ENCODE measurements at regions not wholly inside any gene's neighbourhood (a gene's known extent, or its start where the extent isn't known, plus 50 kb on each side); places are given as distances from the start of the nearest gene placed in this dataset.

- TF ChIP-seq CTCF (IDR thresholded peaks at IDR 0.05), result no peak
- intact Hi-C loops (cut with DNase I, micrococcal nuclease), result no loop called here
Observed at GRCh38 chr7:10192074-10192473, 781.6 kb upstream of the PHF14 start.

GRCh38 chr7:10205696-10206095 is 768.0 kb upstream of the PHF14 start:
- POLR2A ChIA-PET, result no interaction called here
- CTCF ChIA-PET, result no interaction called here

More at GRCh38 chr7:10192074-10192473, 781.6 kb upstream of the PHF14 start:
- Mint-ChIP-seq H3K27ac (no peak overlapping the region), H3K4me1 (ENCODE audit: low read depth) (no peaks in the 10 kb centered on the region), H3K4me3 (no peak overlapping the region), H3K27me3 (no peaks in the 10 kb centered on the region), H3K9me3 (peaks cover 5% of the 10 kb centered on the region), H3K36me3 (ENCODE audit: low read depth) (no peaks in the 10 kb centered on the region)
- no peak for ATAC-seq (ENCODE audit: poor library complexity)
- Histone ChIP-seq H3K4me3 (ENCODE audit: low read length) (no peak overlapping the region), H3K27ac (ENCODE audit: low read depth in 1 of 2, low read length in 2 of 2) (no peak overlapping the region), H3K9me3 (ENCODE audit: control insufficient read depth in 1 of 2, insufficient read depth in 1 of 2, low read length in 2 of 2) (no peaks in the 10 kb centered on the region), H3K27me3 (ENCODE audit: control insufficient read depth in 1 of 2, insufficient read depth in 2 of 2, low read length in 2 of 2) (no peaks in the 10 kb centered on the region), H3K4me1 (ENCODE audit: insufficient read depth, low read length) (no peaks in the 10 kb centered on the region), H3K36me3 (ENCODE audit: insufficient read depth, low read length) (no peaks in the 10 kb centered on the region)
- DNase-seq, result no peak
- ChIA-PET CTCF (no interaction called here), POLR2A (no interaction called here)

GRCh38 chr7:10210000-10210399 is 763.7 kb upstream of the PHF14 start:
- Histone ChIP-seq H3K9me3 (ENCODE audit: control insufficient read depth in 1 of 2, insufficient read depth in 1 of 2, low read length in 2 of 2) (peaks cover 0 to 7% of the 10 kb centered on the region in 2 experiments), H3K36me3 (ENCODE audit: insufficient read depth, low read length) (no peaks in the 10 kb centered on the region), H3K4me3 (ENCODE audit: low read length) (no peak overlapping the region), H3K27me3 (ENCODE audit: control insufficient read depth in 1 of 2, insufficient read depth in 2 of 2, low read length in 2 of 2) (no peaks in the 10 kb centered on the region), H3K27ac (ENCODE audit: low read depth in 1 of 2, low read length in 2 of 2) (no peak overlapping the region), H3K4me1 (ENCODE audit: insufficient read depth, low read length) (no peaks in the 10 kb centered on the region)
- intact Hi-C loops (cut with DNase I, micrococcal nuclease), result no loop called here
- no peaks in the 10 kb centered on the region for H3K4me1 Mint-ChIP-seq (ENCODE audit: low read depth)
- DNase-seq (no peak), ATAC-seq (ENCODE audit: poor library complexity) (no peak)
- no peak for TF ChIP-seq CTCF (IDR thresholded peaks at IDR 0.05)
- H3K9me3 Mint-ChIP-seq, result peaks cover 5% of the 10 kb centered on the region
- ChIA-PET POLR2A (no interaction called here), CTCF (no interaction called here)
- no peak overlapping the region for H3K27ac Mint-ChIP-seq
- no peaks in the 10 kb centered on the region for H3K27me3 Mint-ChIP-seq
- H3K36me3 Mint-ChIP-seq (ENCODE audit: low read depth), result no peaks in the 10 kb centered on the region
- H3K4me3 Mint-ChIP-seq, result no peak overlapping the region

More at GRCh38 chr7:10205696-10206095, 768.0 kb upstream of the PHF14 start:
- Mint-ChIP-seq H3K27ac (no peak overlapping the region), H3K4me3 (no peak overlapping the region), H3K4me1 (ENCODE audit: low read depth) (no peaks in the 10 kb centered on the region), H3K9me3 (peaks cover 2% of the 10 kb centered on the region), H3K36me3 (ENCODE audit: low read depth) (no peaks in the 10 kb centered on the region), H3K27me3 (no peaks in the 10 kb centered on the region)
- no peaks in the 10 kb centered on the region for H3K27me3 ChIP-seq (ENCODE audit: control insufficient read depth in 1 of 2, insufficient read depth in 2 of 2, low read length in 2 of 2)
- DNase-seq (no peak), ATAC-seq (ENCODE audit: poor library complexity) (no peak)
- H3K4me3 ChIP-seq (ENCODE audit: low read length), result no peak overlapping the region
- H3K4me1 ChIP-seq (ENCODE audit: insufficient read depth, low read length), result no peaks in the 10 kb centered on the region
- no peaks in the 10 kb centered on the region for H3K9me3 ChIP-seq (ENCODE audit: control insufficient read depth in 1 of 2, insufficient read depth in 1 of 2, low read length in 2 of 2)
- TF ChIP-seq CTCF (IDR thresholded peaks at IDR 0.05), result no peak
- no peak overlapping the region for H3K27ac ChIP-seq (ENCODE audit: low read depth in 1 of 2, low read length in 2 of 2)
- intact Hi-C loops (cut with DNase I, micrococcal nuclease), result no loop called here
- no peaks in the 10 kb centered on the region for H3K36me3 ChIP-seq (ENCODE audit: insufficient read depth, low read length)
